HepG2 (cell line): ENCODE measurements at regions not wholly inside any gene's neighbourhood (a gene's known extent, or its start where the extent isn't known, plus 50 kb on each side); places are given as distances from the start of the nearest gene placed in this dataset.

Experiments used
- ELF3 ChIP-seq: IDR thresholded peaks from 2 replicates; pipeline ENCODE4 v1.6.1; 2016; ENCODE audit warnings: missing genetic modification reagents, missing compliant biosample characterization
- GABPB1 ChIP-seq: IDR thresholded peaks from 2 replicates; pipeline ENCODE4 v1.6.1; 2016; ENCODE audit warnings: mild to moderate bottlenecking, missing genetic modification reagents, moderate library complexity, missing compliant biosample characterization
- HDAC1 ChIP-seq: sonication (generic); formaldehyde crosslinking; IDR thresholded peaks from 2 replicates; pipeline ENCODE4 v1.5.1; 2020; ENCODE audit warnings: mild to moderate bottlenecking, missing genetic modification reagents
- MAFF ChIP-seq: IDR thresholded peaks from 2 replicates; pipeline ENCODE4 v1.6.1; 2011; ENCODE audit warnings: low read depth, low read length, improper control_type of control experiment
- MIER2 ChIP-seq: IDR thresholded peaks from 2 replicates; pipeline ENCODE4 v1.6.1; 2016; ENCODE audit warnings: missing biosample characterization, missing genetic modification reagents
- NR2F1 ChIP-seq, 2 experiments: fragments of 450-650 bp in 1 of 2; formaldehyde crosslinking in 1 of 2; IDR thresholded peaks; 2 replicates each; pipeline versions ENCODE4 v1.5.0 to v1.6.1; 2016 to 2020; ENCODE audit warnings: mild to moderate bottlenecking in 1 of 2, missing compliant biosample characterization in 1 of 2, missing genetic modification reagents in 1 of 2, moderate library complexity in 1 of 2
- PHF5A ChIP-seq: IDR thresholded peaks from one replicate; pipeline ENCODE4 v1.6.1; 2018; ENCODE audit warnings: low read depth, missing genetic modification reagents; ENCODE audit not compliant: unreplicated experiment
- POLR2AphosphoS2 ChIP-seq: IDR thresholded peaks from 2 replicates; pipeline ENCODE4 v1.6.1; 2011; ENCODE audit warnings: low read depth, low read length, improper control_type of control experiment
- RFXANK ChIP-seq: IDR thresholded peaks from 2 replicates; pipeline ENCODE4 v1.6.1; 2016
- SAP130 ChIP-seq: IDR thresholded peaks from 2 replicates; pipeline ENCODE4 v1.6.1; 2016; ENCODE audit warnings: low read depth
- ZNF557 ChIP-seq: sonication (generic); formaldehyde crosslinking; IDR thresholded peaks from 2 replicates; pipeline ENCODE4 v1.4.0; 2020; ENCODE audit warnings: missing genetic modification reagents
- ZNF644 ChIP-seq: IDR thresholded peaks from 2 replicates; pipeline ENCODE4 v1.6.1; 2016; ENCODE audit warnings: low read depth
- ZNF713 ChIP-seq: sonication (generic); formaldehyde crosslinking; IDR thresholded peaks from 2 replicates; pipeline ENCODE4 v1.4.0; 2020; ENCODE audit warnings: mild to moderate bottlenecking, missing genetic modification reagents
- ZNF776 ChIP-seq: sonication (generic); formaldehyde crosslinking; IDR thresholded peaks from 2 replicates; pipeline ENCODE4 v1.4.0; 2020; ENCODE audit warnings: mild to moderate bottlenecking, missing genetic modification reagents
- ZNF790 ChIP-seq: sonication (generic); formaldehyde crosslinking; IDR thresholded peaks from 2 replicates; pipeline ENCODE4 v1.8.0; 2022; ENCODE audit warnings: missing genetic modification reagents, mild to moderate bottlenecking, borderline replicate concordance
- TF ChIP-seq, protein P1 (sequence below): sonication (generic); formaldehyde crosslinking; IDR thresholded peaks from 2 replicates; pipeline ENCODE4 v1.5.1; 2020; ENCODE audit warnings: missing genetic modification reagents, mild to moderate bottlenecking, borderline replicate concordance
- TF ChIP-seq, protein P2 (sequence below): IDR thresholded peaks from 2 replicates; pipeline ENCODE4 v1.6.1; 2012; ENCODE audit warnings: low read length, improper control_type of control experiment
- TF ChIP-seq, protein P3 (sequence below): sonication (generic); formaldehyde crosslinking; IDR thresholded peaks from 2 replicates; pipeline ENCODE4 v1.4.0; 2020; ENCODE audit warnings: missing genetic modification reagents
- TF ChIP-seq, protein P4 (sequence below), 2 experiments: sonication (generic) in 1 of 2; formaldehyde crosslinking in 1 of 2; IDR thresholded peaks; 2 replicates each; pipeline versions ENCODE4 v1.4.0 to v1.6.1; 2018 to 2020; ENCODE audit warnings: missing genetic modification reagents in 2 of 2, borderline replicate concordance in 1 of 2, low read depth in 1 of 2, mild to moderate bottlenecking in 1 of 2, missing biosample characterization in 1 of 2
- TF ChIP-seq, protein P5 (sequence below): IDR thresholded peaks from 2 replicates; pipeline ENCODE4 v1.6.1; 2012; ENCODE audit warnings: low read depth, low read length, improper control_type of control experiment
- TF ChIP-seq, protein P6 (sequence below): sonication (generic); formaldehyde crosslinking; IDR thresholded peaks from 2 replicates; pipeline ENCODE4 v1.4.0; 2020; ENCODE audit warnings: mild to moderate bottlenecking, missing genetic modification reagents

DNA sequence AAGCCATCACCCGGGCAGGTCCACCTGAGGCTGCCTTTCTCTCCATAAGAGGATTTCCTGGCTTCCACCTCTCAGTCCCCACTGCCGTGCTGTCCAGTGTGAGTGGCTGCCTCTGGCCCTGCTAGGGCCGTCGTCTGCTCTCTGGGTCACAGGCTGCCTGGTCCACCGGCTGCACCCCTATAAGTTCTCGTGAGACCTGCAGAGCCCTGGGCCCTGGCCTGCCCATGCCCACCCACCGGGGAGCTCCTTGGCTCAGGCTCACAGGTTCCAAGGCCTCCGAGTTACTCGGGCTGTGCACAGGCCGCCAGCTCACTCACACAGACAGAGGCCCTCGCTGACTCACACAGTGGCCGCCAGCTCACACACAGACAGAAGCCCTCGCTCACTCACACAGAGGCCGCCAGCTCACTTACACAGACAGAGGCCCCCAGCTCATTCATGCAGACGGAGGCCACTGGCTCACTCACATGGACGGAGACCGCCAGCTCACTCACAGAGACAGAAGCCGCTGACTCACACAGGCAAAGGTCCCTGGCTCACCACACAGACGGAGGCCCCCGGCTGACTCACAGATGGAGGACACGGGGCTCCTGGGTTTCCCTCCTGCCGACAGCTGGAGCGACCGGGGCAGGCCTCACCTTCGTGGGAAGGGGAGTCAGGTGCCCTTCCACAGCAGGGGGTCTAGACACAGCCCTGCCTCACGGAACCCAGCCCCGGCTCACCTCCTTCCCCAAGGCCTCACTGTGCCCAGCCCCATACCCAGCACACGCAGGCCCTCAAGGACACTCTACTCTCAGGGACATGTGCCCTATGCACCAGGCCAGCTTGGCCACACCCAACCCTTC lies 334.1 kb upstream of the MYT1L start (continued):
- TF ChIP-seq, protein P1, sequence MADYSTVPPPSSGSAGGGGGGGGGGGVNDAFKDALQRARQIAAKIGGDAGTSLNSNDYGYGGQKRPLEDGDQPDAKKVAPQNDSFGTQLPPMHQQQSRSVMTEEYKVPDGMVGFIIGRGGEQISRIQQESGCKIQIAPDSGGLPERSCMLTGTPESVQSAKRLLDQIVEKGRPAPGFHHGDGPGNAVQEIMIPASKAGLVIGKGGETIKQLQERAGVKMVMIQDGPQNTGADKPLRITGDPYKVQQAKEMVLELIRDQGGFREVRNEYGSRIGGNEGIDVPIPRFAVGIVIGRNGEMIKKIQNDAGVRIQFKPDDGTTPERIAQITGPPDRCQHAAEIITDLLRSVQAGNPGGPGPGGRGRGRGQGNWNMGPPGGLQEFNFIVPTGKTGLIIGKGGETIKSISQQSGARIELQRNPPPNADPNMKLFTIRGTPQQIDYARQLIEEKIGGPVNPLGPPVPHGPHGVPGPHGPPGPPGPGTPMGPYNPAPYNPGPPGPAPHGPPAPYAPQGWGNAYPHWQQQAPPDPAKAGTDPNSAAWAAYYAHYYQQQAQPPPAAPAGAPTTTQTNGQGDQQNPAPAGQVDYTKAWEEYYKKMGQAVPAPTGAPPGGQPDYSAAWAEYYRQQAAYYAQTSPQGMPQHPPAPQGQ: no peak
- TF ChIP-seq HDAC1 (CRISPR knock-in tag) (0 out of 2 replicates have a peak, but pooled peaks have one; percentile 27), ZNF790 (no peak), RFXANK (CRISPR knock-in tag) (no peak), ZNF713 (CRISPR knock-in tag) (no peak), NR2F1 (CRISPR knock-in tag; IDR thresholded peaks at IDR 0.05) (no peak), ELF3 (CRISPR knock-in tag) (no peak), ZNF776 (CRISPR knock-in tag) (no peak), ZNF557 (CRISPR knock-in tag) (no peak), SAP130 (CRISPR knock-in tag) (peak; percentile 24; the same call in 1 of the 2 replicates), MAFF (no peak), GABPB1 (CRISPR knock-in tag) (peak; percentile 35; the same call in 1 of the 2 replicates), MIER2 (no peak), POLR2AphosphoS2 (no peak), PHF5A (CRISPR knock-in tag) (no peak), ZNF644 (CRISPR knock-in tag) (no peak)
- TF ChIP-seq, protein P2, sequence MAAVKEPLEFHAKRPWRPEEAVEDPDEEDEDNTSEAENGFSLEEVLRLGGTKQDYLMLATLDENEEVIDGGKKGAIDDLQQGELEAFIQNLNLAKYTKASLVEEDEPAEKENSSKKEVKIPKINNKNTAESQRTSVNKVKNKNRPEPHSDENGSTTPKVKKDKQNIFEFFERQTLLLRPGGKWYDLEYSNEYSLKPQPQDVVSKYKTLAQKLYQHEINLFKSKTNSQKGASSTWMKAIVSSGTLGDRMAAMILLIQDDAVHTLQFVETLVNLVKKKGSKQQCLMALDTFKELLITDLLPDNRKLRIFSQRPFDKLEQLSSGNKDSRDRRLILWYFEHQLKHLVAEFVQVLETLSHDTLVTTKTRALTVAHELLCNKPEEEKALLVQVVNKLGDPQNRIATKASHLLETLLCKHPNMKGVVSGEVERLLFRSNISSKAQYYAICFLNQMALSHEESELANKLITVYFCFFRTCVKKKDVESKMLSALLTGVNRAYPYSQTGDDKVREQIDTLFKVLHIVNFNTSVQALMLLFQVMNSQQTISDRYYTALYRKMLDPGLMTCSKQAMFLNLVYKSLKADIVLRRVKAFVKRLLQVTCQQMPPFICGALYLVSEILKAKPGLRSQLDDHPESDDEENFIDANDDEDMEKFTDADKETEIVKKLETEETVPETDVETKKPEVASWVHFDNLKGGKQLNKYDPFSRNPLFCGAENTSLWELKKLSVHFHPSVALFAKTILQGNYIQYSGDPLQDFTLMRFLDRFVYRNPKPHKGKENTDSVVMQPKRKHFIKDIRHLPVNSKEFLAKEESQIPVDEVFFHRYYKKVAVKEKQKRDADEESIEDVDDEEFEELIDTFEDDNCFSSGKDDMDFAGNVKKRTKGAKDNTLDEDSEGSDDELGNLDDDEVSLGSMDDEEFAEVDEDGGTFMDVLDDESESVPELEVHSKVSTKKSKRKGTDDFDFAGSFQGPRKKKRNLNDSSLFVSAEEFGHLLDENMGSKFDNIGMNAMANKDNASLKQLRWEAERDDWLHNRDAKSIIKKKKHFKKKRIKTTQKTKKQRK: no peak
- TF ChIP-seq, protein P3, sequence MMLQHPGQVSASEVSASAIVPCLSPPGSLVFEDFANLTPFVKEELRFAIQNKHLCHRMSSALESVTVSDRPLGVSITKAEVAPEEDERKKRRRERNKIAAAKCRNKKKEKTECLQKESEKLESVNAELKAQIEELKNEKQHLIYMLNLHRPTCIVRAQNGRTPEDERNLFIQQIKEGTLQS (CRISPR knock-in tag): no peak
- TF ChIP-seq, protein P4, sequence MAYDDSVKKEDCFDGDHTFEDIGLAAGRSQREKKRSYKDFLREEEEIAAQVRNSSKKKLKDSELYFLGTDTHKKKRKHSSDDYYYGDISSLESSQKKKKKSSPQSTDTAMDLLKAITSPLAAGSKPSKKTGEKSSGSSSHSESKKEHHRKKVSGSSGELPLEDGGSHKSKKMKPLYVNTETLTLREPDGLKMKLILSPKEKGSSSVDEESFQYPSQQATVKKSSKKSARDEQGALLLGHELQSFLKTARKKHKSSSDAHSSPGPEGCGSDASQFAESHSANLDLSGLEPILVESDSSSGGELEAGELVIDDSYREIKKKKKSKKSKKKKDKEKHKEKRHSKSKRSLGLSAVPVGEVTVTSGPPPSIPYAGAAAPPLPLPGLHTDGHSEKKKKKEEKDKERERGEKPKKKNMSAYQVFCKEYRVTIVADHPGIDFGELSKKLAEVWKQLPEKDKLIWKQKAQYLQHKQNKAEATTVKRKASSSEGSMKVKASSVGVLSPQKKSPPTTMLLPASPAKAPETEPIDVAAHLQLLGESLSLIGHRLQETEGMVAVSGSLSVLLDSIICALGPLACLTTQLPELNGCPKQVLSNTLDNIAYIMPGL (CRISPR knock-in tag; IDR thresholded peaks at IDR 0.05; ENCODE audit: borderline replicate concordance in 1 of 2, low read depth in 1 of 2): no peak
- TF ChIP-seq, protein P5, sequence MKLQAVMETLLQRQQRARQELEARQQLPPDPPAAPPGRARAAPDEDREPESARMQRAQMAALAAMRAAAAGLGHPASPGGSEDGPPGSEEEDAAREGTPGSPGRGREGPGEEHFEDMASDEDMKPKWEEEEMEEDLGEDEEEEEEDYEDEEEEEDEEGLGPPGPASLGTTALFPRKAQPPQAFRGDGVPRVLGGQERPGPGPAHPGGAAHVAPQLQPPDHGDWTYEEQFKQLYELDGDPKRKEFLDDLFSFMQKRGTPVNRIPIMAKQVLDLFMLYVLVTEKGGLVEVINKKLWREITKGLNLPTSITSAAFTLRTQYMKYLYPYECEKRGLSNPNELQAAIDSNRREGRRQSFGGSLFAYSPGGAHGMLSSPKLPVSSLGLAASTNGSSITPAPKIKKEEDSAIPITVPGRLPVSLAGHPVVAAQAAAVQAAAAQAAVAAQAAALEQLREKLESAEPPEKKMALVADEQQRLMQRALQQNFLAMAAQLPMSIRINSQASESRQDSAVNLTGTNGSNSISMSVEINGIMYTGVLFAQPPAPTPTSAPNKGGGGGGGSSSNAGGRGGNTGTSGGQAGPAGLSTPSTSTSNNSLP: no peak
- TF ChIP-seq, protein P6, sequence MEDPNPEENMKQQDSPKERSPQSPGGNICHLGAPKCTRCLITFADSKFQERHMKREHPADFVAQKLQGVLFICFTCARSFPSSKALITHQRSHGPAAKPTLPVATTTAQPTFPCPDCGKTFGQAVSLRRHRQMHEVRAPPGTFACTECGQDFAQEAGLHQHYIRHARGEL (CRISPR knock-in tag): no peak
